Adipose tissue (tissue), 3 donors: ENCODE measurements at regions not wholly inside any gene's neighbourhood (a gene's known extent, or its start where the extent isn't known, plus 50 kb on each side); places are given as distances from the start of the nearest gene placed in this dataset.

Source experiments
- H3K27ac ChIP-seq: one replicate; pipeline ENCODE4 v1.5.1; 2013; ENCODE audit warnings: low read depth, low read length
- whole genome bisulfite sequencing, 3 donors: extraction: QIAGEN DNeasy Blood & Tissue Kit; methylation state at CpG; one replicate each; pipeline ENCODE4 v1.1.7; 2013; 5-methylcytosine and 5-hydroxymethylcytosine counted together
- donor health status: healthy with polysubstance abuse.
- donor health status: Bipolar disorder and iron deficiency.
- donor health status: healthy.

DNA sequence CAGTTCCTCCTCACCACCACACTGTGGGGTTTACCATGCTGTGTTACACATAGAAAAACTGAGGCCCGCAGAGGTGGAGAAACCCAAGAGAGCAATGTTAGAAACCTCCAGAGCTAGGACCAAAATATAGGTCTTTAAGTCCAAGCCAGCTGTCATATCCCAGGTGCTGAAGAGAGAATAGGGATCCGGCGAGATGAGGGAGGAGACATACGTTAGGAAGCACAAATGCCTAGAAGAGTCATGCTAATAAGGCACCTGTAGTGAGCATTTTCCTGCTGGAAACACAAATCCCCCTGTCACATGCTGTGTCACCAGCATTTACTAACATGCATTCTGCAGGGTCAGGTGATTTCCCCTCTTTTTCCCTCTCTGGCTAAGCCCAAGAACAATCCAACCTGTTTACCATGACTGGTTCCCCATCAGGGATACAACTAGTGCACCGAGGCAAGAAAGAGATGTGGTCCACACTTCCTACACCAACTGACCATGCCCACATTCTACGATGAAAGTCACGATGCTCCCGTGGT, 168.6 kb upstream of the CAMK1G start:
- H3K27ac ChIP-seq, result no peak overlapping the region
- 81 to 92% (median 92%) methylated on average over 8 of the region's 8 CpGs for WGBS, 3 donors

DNA sequence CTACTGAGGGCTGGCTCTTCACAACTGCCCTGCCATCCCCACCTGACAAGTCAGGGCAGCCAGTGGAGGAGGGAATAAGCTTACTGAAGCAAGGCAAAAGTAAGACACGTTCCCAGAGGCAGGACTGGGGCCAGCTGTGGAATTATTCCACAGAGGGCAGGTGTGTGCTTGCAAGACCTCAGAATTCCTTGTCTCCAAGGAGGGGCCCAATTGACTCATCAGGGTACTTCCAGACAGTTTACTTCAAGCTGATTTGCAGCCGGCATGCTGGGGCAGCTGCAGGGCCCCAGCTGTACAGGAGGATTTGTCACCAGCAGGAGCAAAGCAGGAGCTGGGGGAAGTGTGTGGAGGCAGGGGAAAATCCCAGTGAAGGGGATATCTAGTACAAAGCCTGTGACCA, 167.5 kb upstream of the CAMK1G start:
- no peak overlapping the region for H3K27ac ChIP-seq
- WGBS, 3 donors, result 58 to 67% (median 60%) methylated on average over 2 of the region's 2 CpGs

DNA sequence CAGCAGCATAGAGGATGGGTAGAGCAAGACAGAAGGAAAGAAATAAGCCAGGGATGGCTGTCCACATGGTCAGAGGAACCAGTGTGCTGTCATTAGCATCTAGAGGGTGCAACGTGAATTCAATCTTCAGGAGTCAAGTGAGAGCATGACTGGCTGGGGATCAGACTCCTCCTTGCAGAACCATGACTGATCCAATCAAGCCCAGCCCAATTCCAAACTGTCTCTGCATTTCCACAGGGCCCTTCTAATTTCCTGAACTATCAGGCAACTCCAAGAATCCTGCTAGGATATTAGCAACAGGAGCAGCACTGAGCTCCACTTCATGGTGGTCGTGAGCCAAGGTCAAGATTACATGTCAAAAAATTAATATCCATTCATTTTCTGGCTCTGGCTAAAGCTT, 166.8 kb upstream of the CAMK1G start:
- no peak overlapping the region for H3K27ac ChIP-seq
- WGBS, 3 donors, result 53 to 74% (median 66%) methylated on average over 2 of the region's 2 CpGs

DNA sequence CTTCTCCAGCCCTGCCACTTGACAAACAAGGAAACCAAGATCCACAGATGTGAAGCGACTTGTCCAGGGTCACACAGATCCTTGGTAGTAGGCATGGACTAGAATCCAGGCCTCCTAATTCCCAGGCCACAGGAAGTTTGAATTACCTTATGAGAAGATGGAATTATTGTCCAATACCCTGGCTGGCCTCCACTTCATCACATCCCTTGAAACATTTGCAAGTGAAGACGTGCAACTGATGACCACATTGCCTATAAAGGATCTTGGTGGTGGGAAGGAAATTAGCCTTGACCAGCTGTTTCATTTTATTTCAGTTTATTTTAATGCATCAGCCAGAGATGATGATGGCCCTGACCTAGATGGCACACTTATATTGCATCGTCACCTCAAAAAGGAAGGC, 165.8 kb upstream of the CAMK1G start:
- no peak overlapping the region for H3K27ac ChIP-seq
- 83 to 91% (median 90%) methylated on average over 3 of the region's 3 CpGs for WGBS, 3 donors

DNA sequence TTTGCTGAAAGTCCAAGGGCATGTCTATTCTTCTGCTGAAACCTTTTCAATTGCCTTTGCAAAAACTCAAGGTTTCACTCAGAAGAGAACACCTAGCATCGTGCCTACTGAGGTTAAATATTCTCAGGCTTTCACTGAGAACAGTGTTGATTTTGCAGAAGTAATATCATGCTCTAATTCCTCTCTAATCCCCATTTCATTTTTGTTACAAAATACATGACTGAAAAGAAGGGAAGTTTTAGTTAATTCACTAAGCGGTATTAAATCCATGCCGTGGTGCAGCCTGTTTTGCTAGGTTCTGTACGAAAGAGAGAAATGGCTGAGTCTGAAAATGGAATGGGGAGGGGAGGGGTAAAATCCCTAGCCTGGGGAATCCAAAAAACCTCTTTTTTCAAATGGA, 163.2 kb upstream of the CAMK1G start:
- no peak overlapping the region for H3K27ac ChIP-seq
- WGBS, 3 donors, result 79 to 83% (median 79%) methylated on average over 4 of the region's 4 CpGs

DNA sequence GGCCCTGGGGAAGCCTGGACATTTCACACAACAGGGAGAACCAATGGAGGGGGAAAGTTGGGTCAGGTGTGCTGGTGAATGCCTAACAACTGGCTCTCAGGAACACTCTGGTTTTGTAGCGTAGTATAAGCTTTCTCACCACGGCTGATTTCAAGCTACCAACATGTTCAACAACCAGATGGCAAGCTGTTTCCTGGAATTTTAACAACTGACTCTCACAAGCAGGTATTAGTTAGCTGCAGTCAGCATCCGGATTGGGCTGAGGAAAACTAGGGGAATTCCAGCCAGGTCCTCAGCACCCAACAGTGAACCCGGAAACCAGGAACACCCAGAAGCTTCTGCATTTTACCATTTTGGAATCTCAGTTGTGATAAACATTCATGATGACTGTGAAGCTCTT, 162.3 kb upstream of the CAMK1G start:
- WGBS, 3 donors, result 72 to 82% (median 82%) methylated on average over 4 of the region's 4 CpGs
- no peak overlapping the region for H3K27ac ChIP-seq

DNA sequence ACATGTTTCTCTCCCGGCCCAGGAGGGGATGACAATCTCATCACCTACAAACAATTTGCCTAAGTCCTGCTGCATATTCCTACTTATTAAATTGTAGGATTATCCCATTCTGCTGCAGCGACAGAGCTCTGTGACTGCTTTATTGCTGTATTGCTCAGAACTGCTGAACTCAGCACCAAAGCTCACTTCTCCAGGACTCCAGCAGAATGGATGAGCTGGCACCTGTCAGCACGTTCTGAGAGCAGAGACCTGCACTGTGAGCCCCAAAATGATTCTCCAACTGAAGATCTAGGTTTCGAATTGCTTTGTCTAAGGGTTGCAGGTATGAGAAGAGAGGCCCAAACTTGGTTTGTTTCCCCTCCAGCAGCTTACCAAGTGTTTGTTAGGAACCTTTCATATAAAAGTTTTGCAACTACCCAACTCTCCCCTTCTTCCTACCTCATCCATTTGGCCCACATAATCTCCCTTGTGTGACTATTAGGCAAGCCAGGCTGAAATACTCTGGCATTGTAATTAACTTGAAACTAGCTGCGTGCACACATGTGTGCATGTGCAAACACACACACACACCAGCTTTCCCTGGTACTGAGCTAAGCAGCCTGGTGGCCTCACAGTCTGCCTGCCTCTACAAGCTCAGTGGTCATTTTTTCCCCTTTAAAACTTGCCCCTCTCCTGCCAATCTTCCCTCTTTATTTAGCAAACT, 161.4 kb upstream of the CAMK1G start:
- H3K27ac ChIP-seq, result no peak overlapping the region
- WGBS, 3 donors, result 60 to 70% (median 64%) methylated on average over 5 of the region's 5 CpGs

DNA sequence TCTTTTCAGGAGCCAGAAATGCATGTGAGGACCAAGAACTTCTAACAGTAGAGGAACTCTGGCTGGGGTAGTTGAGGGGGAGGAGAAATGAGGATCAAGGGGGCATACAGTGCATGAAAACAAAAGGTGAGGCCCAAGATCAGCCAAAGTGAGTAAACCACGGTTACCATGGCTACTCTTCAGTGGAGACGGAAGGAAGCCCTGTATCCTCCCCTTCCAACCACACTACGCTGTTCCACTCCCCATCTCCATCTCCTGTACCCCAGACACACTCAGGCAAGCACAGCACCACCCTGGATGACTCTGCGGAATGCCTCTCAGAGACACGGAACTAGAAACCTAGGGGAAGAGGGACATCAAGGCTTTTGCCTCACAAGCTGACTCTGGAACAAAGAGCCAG, 157.6 kb upstream of the CAMK1G start:
- H3K27ac ChIP-seq, result no peak overlapping the region
- 46 to 72% (median 63%) methylated on average over 5 of the region's 5 CpGs for WGBS, 3 donors

DNA sequence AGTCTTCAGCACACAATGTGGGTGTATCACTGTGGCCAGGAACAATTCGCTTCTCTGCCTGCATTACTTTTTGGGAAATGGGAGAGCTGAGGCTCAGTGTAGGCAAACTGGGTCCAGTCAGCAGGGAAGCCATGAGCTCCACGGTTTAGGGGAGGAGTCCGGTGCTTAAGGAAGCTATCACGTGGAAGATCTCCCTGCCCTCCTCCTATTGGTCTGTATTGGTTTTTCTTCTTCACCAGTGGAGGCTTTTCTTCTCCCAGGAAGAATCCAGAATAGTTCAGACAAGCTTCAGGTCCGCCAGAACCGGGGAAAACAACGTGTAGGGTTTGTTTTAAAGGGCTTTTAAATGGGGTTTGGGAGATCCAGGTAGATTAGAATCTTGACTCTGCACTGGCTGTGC, 156.2 kb upstream of the CAMK1G start:
- no peak overlapping the region for H3K27ac ChIP-seq
- WGBS, 3 donors, result 77 to 82% (median 81%) methylated on average over 7 of the region's 7 CpGs

DNA sequence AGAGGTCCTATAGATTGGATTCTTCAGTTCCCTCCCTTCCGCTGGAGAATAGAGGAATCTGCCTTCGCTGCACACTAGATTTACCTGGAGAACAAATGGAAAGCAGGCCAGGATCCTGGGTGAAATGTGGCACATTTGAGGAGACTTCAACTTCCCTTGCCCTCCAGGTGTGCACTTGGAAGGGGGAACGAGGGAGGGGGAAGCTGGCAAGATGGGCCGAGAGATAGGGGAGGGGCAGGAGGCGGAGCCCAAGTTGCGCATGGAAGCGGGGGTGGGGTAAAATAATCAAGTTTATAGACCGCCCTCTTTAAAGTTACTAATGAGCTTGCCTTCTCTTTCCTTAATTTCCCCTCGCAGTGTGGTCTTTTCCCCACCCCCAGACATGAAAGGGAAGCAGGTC, 155.7 kb upstream of the CAMK1G start:
- H3K27ac ChIP-seq, result no peak overlapping the region
- 72 to 84% (median 80%) methylated on average over 9 of the region's 9 CpGs for WGBS, 3 donors

DNA sequence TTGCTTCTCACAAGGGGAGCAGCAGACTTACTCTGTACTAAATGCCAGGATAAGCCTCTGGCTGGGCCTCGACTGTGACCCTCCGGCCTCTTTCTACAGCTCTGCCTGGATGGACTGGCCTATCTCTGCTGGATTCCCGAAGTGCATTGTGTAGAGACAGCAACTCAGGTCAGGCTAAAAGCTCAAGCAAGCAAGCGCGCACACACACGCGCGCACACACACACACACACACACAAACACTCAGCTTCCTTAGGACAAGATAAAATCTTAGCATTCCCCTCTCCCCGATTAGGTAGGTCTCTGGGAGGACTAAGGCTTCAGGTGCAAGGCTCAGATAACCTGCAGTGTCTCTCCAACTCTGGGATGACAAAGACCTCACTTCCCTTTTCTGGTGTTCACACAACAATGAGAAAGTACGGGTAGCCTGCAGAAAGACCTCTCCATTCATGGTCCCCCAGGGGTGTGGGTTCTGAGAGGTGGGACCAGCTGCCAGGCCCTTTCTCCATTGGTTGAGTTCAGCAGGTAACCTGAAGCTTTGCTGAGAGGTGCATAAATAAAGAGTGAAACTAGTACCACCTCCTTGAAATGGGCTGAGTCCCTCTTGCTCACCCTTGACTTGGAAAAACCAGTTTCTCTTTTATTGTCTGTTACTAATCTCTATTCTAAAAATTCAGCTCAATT, 155.1 kb upstream of the CAMK1G start:
- 69 to 77% (median 72%) methylated on average over 10 of the region's 10 CpGs for WGBS, 3 donors
- no peak overlapping the region for H3K27ac ChIP-seq

DNA sequence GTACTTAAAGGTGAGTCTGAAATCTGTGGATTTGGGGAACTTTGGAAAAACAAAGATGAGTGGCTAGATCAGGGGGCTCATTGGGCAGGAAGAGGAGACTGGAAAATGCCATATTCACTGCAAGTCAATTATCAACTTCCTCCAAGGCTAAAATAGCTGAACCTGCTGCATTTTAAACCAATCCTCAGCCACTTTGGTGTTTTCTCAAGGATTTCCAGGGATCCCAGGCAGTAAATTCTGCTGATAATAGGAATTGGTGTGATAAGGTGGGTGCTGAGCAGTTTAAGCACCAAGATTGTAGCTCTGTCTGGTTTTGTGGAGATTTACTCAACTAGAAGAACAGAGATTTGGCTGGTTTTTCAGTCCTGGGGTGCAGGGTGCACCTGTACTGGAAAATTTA, 153.9 kb upstream of the CAMK1G start:
- no peak overlapping the region for H3K27ac ChIP-seq

DNA sequence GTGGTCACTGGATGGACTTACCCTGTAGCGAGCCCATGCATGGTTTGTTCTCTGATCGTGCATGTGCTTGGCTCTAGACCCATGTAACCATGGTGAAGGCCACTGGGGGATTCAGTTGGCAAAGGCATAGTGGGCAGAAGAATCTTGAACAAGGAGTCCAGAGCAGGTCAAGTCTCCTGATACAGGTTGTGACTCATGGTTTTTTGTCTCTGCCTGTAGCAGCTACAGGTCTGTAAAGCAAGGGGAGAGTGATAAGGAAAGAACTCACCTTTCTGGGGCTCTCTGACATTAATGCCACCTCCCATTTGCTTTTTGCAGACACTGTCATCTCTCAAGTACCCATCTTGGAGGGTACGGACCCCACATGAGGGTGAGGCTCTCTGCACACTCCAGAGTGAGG, 153.4 kb upstream of the CAMK1G start:
- 71 to 85% (median 76%) methylated on average over 3 of the region's 3 CpGs for WGBS, 3 donors
- H3K27ac ChIP-seq, result no peak overlapping the region

DNA sequence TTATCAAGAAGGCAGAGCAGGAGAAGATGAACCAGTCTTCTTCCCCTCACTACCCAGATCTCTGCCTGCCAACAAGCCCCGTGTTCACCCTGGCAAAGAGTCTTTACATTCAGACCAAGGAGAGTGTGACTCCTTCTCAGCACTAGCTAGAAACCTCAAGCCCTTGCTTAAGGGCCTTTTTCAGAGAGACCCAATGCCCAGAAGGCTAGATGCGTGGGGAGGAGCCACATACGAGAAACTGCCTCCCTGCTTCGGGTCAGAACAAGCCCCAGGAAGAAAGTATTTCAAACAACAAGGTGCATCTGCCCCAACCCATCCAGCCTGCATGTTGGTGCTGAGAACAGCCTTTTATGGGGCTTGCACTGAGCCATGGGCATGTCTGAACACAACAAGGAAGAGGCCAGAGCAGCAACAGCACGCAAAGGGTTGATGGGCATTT, 152.7 kb upstream of the CAMK1G start:
- WGBS, 3 donors, result 85 to 92% (median 87%) methylated on average over 5 of the region's 5 CpGs
- no peak overlapping the region for H3K27ac ChIP-seq

DNA sequence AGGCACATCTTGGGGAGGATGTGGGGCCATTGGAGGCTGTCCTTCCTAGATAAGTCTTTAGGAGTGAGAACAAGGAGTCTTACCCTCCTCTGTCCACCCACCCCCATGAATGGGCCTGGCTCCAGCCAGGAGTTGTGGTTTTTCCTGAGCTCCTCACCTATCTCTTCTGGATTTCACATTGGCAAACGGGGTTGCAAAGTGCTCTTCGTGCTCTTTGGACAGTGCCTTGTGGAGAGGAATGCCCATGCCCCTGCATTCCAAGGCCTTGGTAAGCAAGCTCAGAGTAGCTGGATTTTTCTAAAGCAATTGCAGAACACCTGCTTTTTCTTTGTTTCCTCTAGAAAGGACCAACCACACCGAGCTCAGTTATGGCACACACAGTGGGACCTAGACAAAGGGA, 152.1 kb upstream of the CAMK1G start:
- 76 to 90% (median 84%) methylated on average over 3 of the region's 3 CpGs for WGBS, 3 donors
- H3K27ac ChIP-seq, result no peak overlapping the region

DNA sequence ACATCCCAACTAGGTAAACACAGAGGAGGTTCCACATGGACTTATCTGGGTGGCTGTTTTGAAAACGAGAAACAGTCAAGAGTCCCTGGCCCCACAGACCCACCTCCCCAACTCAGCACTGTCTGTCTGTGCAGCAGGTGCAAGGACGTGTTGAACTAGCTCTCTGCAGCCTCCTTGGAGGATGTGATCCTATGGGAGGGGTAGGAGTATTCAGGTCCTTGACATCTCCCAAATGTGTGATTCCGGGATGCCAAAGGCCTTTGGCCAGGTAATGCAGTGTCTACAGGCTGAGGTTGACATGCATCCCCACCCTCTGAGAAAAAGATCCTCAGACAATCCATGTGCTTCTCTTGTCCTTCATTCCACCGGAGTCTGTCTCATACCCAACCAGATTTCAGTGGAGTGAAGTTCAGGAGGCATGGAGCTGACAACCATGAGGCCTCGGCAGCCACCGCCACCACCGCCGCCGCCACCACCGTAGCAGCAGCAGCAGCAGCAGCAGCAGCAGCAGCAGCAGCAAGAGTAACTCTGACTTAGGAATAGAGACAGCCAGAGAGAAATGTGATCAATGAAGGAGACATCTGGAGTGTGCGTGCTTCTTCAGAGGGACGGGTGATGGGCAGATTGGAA, 151.6 kb upstream of the CAMK1G start:
- 84 to 95% (median 92%) methylated on average over 12 of the region's 12 CpGs for WGBS, 3 donors

DNA sequence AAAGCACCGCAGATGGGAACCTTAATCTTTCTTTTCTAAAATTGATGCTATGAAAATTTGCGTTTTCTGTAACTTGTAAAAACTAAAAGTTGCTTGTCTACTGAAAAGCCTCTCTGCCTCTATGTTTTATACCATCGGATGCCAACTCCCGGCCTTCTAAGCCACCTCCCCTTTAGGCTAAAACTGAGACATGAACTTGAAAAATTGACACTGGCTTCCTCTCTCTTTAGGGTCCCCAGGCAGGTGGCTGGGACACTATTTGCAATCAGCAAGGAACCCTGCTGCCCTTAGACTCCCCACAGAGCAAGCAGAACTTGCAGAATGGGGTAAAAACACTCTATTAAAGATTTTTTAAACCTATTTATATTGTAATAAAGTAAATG, 151.1 kb upstream of the CAMK1G start:
- 63 to 89% (median 82%) methylated on average over 4 of the region's 4 CpGs for WGBS, 3 donors

More for the DNA sequence above, 151.6 kb upstream of the CAMK1G start:
- H3K27ac ChIP-seq, result no peak overlapping the region

DNA sequence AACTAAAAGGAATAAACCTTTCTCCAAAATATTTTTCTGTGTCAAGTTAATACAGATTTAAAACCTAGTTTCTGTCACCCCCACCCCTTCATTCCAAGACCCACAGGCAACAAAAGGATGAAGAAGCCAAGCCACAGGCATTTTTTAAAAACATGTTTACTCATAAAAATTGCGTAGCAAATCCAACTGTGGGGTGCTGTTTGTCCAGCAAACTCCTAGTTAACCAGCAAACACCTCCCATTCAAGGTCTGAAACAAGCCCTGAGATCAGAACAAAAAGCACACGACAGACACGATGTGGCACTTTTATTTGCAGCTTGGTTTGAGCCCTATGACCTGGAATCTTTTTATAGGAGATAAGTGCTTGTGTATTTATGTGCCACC, 149.9 kb upstream of the CAMK1G start:
- 38 to 70% (median 55%) methylated on average over 3 of the region's 3 CpGs for whole genome bisulfite sequencing, 3 donors
- no peak overlapping the region for H3K27ac ChIP-seq

More for the DNA sequence above, 151.1 kb upstream of the CAMK1G start:
- no peak overlapping the region for H3K27ac ChIP-seq

DNA sequence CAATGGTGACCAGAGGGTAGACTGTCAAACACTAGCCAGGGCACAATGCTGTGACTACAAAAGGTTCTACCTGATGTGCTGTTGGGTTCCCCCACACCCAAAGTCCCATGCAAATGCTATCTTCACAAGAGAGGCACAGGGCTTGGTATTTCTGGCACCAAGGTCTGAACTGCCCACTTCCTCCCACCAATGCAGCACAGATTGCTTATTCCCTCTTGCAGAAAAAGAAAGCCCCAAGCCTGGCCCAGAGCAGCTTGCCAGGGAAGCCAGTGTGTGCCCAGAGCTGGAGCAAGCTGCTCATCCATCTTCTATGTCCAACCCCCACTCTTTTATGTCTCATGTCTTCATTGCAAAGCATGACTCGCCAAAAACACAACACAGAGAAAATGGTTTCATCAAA, 149.4 kb upstream of the CAMK1G start:
- 61 to 86% (median 69%) methylated on average over 1 of the region's 1 CpG for WGBS, 3 donors
- H3K27ac ChIP-seq, result no peak overlapping the region
